Neutrophil (primary cell): ENCODE measurements at regions not wholly inside any gene's neighbourhood (a gene's known extent, or its start where the extent isn't known, plus 50 kb on each side); places are given as distances from the start of the nearest gene placed in this dataset.
A peak's percentile ranks its signal among the peaks of the same experiment; 100 is the strongest.

Source experiments
- H3K27ac ChIP-seq: fragments of 200-600 bp; sonication (generic); 2 replicates; pipeline ENCODE4 v1.5.1; 2016; ENCODE audit warnings: mild to moderate bottlenecking, moderate library complexity
- H3K27me3 ChIP-seq: fragments of 200-600 bp; sonication (generic); 2 replicates; pipeline ENCODE4 v1.6.0; 2016; ENCODE audit warnings: mild to moderate bottlenecking
- H3K36me3 ChIP-seq: fragments of 200-600 bp; sonication (generic); 2 replicates; pipeline ENCODE4 v1.5.1; 2017
- H3K4me1 ChIP-seq, 2 experiments: fragments of 200-600 bp in 1 of 2; sonication (generic) in 1 of 2; 1 replicate in 1 of 2; 2 replicates in 1 of 2; pipeline versions ENCODE4 v1.5.1 to v1.6.1; 2013 to 2016; ENCODE audit warnings: low read depth in 1 of 2, low read length in 1 of 2, mild to moderate bottlenecking in 1 of 2, moderate library complexity in 1 of 2; ENCODE audit not compliant: control insufficient read depth in 1 of 2, insufficient read depth in 1 of 2
- H3K4me3 ChIP-seq, 2 experiments: fragments of 200-600 bp in 1 of 2; sonication (generic) in 1 of 2; 1 replicate in 1 of 2; 2 replicates in 1 of 2; pipeline ENCODE4 v1.5.1; 2013 to 2016; ENCODE audit warnings: low read depth in 1 of 2, low read length in 1 of 2, mild to moderate bottlenecking in 1 of 2, moderate library complexity in 1 of 2
- H3K9me3 ChIP-seq: fragments of 200-600 bp; sonication (generic); 2 replicates; pipeline ENCODE4 v1.5.1; 2016
- TF ChIP-seq, protein P1 (sequence below): fragments of 200-600 bp; sonication (generic); IDR thresholded peaks from 2 replicates; pipeline ENCODE4 v1.5.1; 2016; ENCODE audit warnings: antibody characterized with exemption

DNA sequence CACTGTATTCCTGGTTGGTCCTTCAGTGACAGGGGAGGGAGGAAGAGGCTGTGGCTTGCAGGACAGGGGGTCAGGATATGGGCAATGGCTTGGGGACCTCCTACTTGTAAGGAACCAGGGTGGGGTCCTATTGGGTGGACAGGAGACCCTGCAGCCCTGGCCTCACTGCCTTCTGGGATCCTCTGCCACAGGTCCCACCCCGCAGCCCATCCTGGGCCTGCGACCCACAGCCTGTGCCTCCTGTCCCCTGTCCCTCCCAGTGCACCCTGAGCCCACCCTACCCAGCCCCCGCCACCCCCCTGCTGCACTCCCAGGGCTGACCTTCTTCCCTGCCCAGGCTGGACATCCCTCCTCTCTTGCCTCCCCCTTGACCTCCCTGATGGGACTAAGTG lies 58.7 kb upstream of the MYL10 start:
- Histone ChIP-seq H3K27me3 (no peaks in the 10 kb centered on the region), H3K4me1 (peaks cover 19 to 21% of the 10 kb centered on the region in 2 experiments), H3K27ac (no peak overlapping the region), H3K9me3 (no peaks in the 10 kb centered on the region), H3K4me3 (peak overlapping the region; percentile 55 to 61), H3K36me3 (no peaks in the 10 kb centered on the region)
- TF ChIP-seq, protein P1, sequence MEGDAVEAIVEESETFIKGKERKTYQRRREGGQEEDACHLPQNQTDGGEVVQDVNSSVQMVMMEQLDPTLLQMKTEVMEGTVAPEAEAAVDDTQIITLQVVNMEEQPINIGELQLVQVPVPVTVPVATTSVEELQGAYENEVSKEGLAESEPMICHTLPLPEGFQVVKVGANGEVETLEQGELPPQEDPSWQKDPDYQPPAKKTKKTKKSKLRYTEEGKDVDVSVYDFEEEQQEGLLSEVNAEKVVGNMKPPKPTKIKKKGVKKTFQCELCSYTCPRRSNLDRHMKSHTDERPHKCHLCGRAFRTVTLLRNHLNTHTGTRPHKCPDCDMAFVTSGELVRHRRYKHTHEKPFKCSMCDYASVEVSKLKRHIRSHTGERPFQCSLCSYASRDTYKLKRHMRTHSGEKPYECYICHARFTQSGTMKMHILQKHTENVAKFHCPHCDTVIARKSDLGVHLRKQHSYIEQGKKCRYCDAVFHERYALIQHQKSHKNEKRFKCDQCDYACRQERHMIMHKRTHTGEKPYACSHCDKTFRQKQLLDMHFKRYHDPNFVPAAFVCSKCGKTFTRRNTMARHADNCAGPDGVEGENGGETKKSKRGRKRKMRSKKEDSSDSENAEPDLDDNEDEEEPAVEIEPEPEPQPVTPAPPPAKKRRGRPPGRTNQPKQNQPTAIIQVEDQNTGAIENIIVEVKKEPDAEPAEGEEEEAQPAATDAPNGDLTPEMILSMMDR = no peak

DNA sequence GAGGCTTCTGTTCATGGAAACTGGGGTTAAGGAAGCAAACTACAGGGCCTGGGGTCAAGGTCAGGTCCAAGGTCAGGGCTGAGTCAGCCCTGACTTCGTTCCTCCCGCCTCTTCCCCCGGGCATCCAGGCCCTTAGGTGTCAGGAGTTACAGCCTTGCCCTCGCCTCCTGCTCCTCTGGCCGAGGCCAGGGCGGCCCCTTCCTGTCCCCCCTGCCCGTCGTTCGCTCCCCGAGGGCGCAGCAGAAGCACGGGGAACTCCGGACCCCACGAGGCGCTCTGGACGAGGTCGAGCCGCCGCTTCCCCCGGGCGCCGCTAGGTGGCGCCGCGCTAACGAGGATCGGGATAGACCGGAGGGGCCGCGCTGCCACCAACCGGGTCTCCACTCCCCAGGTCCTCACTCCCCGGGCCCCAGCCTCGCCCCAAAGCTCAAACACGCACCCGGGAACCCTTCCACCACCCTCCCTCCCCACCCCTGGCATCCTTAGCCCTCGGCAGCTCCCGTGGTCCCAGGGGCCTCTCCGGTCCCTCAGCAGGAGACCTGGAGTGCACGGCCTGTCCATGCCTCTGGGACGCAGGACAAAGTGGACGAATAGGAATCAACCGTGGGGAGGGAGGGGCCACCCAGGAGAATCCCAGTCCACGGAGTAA lies 59.2 kb upstream of the MYL10 start:
- Histone ChIP-seq H3K4me3 (peak overlapping the region; percentile 55 to 61), H3K27me3 (no peaks in the 10 kb centered on the region), H3K9me3 (no peaks in the 10 kb centered on the region), H3K36me3 (no peaks in the 10 kb centered on the region), H3K4me1 (peaks cover 19 to 21% of the 10 kb centered on the region in 2 experiments), H3K27ac (peak overlapping the region; percentile 39)
- TF ChIP-seq, protein P1 = peak; percentile 95

DNA sequence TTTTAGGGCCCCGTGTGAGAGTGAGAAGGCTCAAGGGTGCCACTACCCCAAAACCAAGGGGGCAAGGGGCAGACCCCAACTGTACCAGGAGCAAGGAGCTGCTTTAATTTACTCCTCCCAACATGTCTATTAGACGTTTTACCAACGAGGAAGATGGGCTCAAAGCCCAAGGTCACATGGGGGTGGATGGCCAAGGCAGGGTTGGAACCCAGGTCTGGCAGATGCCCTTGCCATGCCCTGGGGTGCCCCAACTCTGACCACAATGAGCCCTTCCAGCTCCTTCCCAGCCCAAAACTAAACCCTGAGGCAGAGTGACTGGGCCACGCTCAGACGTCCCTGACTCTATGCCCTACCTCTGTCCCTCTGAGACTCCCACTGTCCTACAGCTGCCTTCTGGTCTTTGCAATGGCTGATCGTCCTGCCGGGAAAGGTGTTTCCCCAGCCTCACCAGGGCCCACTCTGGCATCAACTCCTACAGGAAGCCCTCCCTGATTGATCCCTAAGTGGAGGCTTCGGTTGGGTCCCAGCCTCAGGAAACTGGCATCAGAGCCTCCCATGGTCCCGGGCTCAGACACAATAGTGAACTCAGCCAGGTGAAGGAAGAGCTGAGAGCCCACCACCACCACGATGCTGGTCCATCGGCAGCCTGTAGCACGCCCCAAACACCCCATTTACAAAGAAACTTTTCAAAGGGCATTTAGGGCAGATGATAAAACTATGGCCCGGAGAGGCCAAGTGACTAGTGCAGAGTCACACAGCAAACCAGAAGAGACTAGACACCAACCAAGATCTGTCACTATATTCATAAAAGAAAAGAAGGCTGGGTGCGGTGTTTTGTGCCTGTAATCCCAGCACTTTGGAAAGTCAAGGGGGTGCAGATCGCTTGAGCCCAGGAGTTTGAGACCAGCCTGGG lies 60.2 kb upstream of the MYL10 start:
- H3K36me3 ChIP-seq = no peaks in the 10 kb centered on the region
- no peak overlapping the region for H3K27ac ChIP-seq
- peaks cover 19 to 21% of the 10 kb centered on the region in 2 experiments for H3K4me1 ChIP-seq
- no peaks in the 10 kb centered on the region for H3K9me3 ChIP-seq
- no peaks in the 10 kb centered on the region for H3K27me3 ChIP-seq
- no peak overlapping the region for H3K4me3 ChIP-seq
- TF ChIP-seq, protein P1 = no peak

DNA sequence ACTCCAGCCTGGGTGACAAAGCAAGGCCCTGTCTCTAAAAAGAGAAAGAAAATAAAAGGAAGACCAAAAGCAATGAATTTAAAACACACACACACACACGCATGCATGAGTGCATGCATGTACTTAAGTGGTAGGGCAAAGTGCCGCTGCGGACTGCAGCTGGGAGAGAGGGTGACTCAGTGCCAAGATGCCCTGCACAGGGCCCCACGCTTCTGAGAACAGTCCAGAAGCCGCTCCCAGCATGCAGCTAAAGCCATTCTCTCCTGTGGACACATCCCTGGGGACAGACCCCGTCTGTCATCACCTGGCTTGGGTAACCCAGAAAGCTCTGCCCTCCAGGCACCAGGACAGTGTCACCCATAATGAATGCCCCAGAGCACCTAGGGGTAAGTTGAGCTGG lies 61.0 kb upstream of the MYL10 start:
- Histone ChIP-seq H3K4me1 (peaks cover 19 to 21% of the 10 kb centered on the region in 2 experiments), H3K27ac (no peak overlapping the region), H3K9me3 (no peaks in the 10 kb centered on the region), H3K36me3 (no peaks in the 10 kb centered on the region), H3K4me3 (no peak overlapping the region), H3K27me3 (no peaks in the 10 kb centered on the region)
- TF ChIP-seq, protein P1 = no peak

DNA sequence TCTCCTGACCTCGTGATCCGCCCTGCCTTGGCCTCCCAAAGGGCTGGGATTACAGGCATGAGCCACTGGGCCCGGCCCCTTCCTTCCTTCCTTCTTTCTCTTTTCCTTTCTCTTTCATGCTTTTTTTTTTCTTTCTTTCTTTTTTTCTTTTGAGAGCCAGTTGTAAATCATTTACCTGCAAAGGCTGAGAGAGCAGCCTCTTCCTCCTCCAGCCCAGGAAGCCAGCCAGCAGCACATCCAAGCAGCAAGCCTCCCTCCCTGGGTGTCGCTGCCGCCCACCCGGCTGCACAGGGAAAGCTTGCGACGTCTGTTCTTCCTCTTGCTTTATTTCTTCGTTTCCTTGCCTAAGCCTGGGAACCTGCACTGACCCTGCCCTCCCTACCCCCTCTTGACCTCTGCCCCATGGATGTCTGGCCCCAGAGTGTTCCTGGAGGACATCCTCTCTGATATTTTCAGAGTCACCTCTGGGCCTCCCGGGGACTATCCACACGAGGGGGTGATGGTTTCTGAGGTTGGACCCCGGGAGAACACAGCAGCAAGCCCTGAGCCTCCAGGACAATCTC lies 62.8 kb upstream of the MYL10 start:
- H3K4me3 ChIP-seq = no peak overlapping the region
- no peaks in the 10 kb centered on the region for H3K27me3 ChIP-seq
- TF ChIP-seq, protein P1 = no peak

More for the DNA sequence above, 62.8 kb upstream of the MYL10 start:
- H3K9me3 ChIP-seq = no peaks in the 10 kb centered on the region
- peak overlapping the region; percentile 63 for H3K27ac ChIP-seq
- H3K36me3 ChIP-seq = no peaks in the 10 kb centered on the region
- H3K4me1 ChIP-seq = peaks cover 19 to 21% of the 10 kb centered on the region in 2 experiments
